GM23248 (cell line): ENCODE measurements at regions not wholly inside any gene's neighbourhood (a gene's known extent, or its start where the extent isn't known, plus 50 kb on each side); places are given as distances from the start of the nearest gene placed in this dataset.

Source experiments
- EZH2 ChIP-seq: fragments of 200-600 bp; sonication (generic); IDR thresholded peaks from 2 replicates; pipeline ENCODE4 v1.6.1; 2018; ENCODE audit warnings: antibody characterized with exemption, mild to moderate bottlenecking; ENCODE audit not compliant: insufficient read depth, poor library complexity, severe bottlenecking
- EZH2phosphoT487 ChIP-seq: fragments of 200-600 bp; sonication (generic); IDR thresholded peaks from 2 replicates; pipeline ENCODE4 v1.6.1; 2018; ENCODE audit warnings: antibody characterized with exemption, moderate library complexity, mild to moderate bottlenecking, low read depth; ENCODE audit not compliant: insufficient read depth

GRCh38 chr1:112304126-112304525, 91.9 kb upstream of the CTTNBP2NL start:
- TF ChIP-seq EZH2phosphoT487 (no peak), EZH2 (no peak)
